Germinal center (tissue), 1 donor: ENCODE measurements at regions not wholly inside any gene's neighbourhood (a gene's known extent, or its start where the extent isn't known, plus 50 kb on each side); places are given as distances from the start of the nearest gene placed in this dataset.
"Not testable (repeated sequence)": the region's sequence is repeated elsewhere in the genome, so short reads cannot be mapped to it uniquely, and the experiment has no call there.

Experiments used
- DNase-seq: peaks from one replicate; pipeline ENCODE4 v3.0.0; 2012; ENCODE audit warnings: mixed read lengths, low spot score

DNA sequence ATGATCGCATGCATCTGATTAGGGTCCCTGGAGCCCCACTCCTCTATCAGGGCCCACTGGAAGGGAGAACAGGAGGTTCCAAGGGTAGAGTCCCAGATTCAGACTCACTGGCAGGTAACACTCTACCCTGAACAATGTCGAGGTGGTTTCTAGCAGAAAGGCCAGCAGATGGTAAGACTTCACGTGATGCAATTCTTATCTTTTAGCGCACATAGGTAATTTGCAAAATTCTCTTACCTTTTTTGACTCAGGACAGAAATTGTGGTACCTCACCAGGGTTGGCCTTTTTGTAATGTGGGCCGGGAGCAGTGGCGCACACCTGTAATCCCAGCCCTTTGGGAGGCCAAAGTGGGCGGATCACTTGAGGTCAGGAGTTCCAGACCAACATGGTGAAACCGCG is 228.1 kb upstream of the JARID2 start:
- DNase-seq = no peak

DNA sequence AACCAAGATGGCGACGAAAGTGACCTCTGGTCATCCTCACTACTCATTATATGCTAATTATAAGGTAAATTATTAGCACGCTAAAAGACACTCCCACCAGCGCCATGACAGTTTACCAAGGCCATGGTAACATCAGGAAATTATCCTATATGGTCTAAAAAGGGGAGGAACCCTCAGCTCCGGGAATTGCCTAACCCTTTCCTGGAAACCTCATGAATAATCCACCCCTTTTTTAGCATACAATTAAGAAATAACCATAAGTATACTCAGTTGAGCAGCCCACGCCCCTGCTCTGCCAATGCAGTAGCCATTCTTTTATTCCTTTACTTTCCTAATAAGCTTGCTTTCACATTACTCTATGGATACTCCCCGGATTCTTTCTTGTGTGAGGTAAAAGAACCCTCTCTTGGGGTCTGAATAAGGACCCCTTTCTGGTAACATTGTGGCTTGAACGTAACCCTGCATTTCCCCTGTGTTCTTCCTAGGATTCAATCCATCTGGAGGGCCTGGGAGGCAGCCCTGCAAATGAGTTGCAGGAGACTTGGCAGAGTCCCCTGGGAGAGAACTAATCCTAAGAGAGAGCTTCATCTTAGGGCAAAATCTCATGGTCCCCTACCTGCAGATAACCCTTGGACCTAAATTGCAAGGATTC is 225.6 kb upstream of the JARID2 start:
- DNase-seq = no peak

- no peak for DNase-seq
These were observed 224.8 kb upstream of the JARID2 start for GRCh38 chr6:15021074-15021473.

- not testable (repeated sequence) for DNase-seq
These were observed 222.9 kb upstream of the JARID2 start for GRCh38 chr6:15023018-15023417.

DNA sequence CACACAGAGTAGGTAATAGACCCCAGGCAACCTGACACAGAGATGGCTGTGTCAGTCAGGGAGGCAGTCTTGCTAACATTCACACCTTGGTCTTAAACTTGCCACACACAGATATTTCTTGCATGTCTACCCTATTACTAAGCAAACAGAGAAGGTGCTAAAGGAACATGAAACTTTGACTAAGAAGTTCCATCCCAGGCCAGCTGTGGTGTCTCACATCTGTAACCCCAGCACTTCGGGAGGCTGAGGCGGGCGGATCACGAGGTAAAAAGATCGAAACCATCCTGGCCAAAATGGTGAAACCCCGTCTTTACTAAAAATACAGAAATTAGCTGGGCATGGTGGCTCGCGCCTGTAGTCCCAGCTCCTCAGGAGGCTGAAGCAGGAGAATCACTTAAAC is 222.4 kb upstream of the JARID2 start:
- no peak for DNase-seq

- DNase-seq = no peak
These were observed 220.4 kb upstream of the JARID2 start for GRCh38 chr6:15025446-15025845.

GRCh38 chr6:15026832-15027231 is 219.0 kb upstream of the JARID2 start:
- no peak for DNase-seq

DNA sequence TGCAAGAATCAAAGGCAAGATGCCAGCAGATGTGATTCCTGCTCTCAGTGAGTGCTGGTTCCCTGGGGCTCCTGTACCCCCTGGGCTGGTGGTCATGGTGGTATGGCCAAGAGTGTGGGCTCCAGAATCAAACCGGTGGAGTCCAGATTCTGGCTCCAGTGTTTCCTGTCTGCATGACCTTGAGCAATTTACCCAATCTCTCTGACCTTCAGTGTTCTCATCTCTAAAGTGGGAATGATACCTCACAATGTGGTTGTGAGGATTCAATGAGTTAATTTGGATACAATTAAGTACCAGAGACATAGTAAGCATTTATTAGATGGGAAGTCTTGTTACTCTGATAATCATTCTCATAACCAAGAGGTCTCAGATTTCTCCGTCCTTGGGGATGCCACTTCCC is 218.4 kb upstream of the JARID2 start:
- no peak for DNase-seq

DNA sequence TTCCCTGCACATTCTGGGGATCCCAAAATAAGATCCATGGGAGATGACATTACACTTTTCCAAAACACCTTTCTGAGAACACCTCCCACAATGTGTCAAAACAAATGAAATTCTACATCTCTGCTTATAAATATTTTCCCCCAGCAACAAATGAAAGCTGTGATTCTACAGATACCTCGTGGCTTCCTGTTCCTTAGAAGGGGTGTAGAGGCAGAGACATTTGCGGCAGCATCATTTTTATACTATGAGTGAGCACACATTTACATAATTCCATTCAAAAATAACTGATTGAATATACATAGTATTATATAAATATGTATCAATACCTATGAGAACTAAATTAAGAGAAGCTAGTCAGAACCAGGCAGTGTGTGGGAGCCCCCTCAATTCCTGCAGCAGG is 213.9 kb upstream of the JARID2 start:
- no peak for DNase-seq

GRCh38 chr6:15033850-15034203 is 212.0 kb upstream of the JARID2 start:
- no peak for DNase-seq

DNA sequence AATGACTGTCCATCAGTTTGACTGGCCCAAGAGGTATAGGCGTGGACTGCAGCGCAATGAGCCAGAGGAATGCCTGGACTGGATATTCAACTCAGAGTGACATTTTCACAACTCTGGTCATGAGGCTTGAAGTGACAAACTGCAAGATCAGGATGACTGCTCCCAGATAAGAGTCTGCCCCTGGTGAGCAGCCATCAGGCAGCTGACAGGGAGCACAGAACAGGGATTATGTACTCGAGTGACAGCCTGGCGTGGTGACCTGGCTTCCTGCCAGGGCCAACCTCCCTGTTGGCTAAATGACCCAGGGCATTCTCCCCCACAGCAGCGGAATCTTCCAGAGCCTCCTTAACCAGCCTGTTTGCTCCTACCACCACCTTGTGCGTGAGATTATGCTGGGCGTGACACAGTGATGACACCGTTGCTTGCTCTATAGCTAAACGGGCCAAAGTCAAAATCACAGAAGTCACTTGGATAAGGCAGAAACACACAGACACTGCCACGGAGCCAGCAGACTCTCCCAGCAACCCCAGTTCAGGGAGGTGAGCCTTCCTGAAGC is 209.1 kb upstream of the JARID2 start:
- DNase-seq = no peak

- no peak for DNase-seq
These were observed 208.6 kb upstream of the JARID2 start for GRCh38 chr6:15037253-15037652.

DNA sequence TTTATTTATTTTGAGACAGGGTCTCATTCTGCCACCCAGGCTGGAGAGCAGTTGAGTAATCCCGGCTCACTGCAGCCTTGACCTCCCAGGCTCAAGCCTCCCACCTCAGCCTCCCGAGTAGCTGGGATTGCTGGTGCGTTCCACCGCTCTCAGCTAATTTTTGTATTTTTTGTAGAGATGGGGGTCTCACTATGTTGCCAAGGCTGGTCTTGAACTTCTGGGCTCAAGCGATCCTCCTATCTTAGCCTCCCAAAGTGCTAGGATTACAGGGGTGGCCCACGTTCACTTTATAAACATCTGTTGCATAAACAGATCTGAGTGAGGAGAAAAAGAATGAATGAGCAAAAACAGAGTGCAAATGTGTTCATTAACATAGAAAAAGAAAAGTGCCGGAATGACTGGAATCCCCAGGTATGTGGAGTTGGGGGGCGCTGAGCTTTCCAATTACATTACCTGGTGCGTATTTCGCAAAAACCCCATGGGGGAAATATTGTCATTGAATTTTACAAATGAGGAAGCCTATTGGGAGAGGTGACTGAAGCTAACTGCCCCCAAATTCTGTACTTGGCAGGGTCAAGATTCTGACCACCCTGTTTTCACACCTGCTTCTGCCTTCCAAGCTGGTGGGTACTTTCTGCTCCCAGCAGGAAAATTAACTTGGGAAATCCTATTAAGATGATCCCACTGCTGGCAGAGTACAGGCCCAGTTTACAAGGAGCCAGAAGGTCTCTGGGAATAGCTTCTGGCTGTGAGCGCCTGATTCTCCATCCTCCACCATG is 207.7 kb upstream of the JARID2 start:
- DNase-seq = no peak

- no peak for DNase-seq
These were observed 206.7 kb upstream of the JARID2 start for GRCh38 chr6:15039136-15039535.

GRCh38 chr6:15042938-15043337 is 202.9 kb upstream of the JARID2 start:
- DNase-seq = no peak

- no peak for DNase-seq
These were observed 201.6 kb upstream of the JARID2 start for GRCh38 chr6:15044146-15044882.

GRCh38 chr6:15044948-15045347 is 200.9 kb upstream of the JARID2 start:
- no peak for DNase-seq

DNA sequence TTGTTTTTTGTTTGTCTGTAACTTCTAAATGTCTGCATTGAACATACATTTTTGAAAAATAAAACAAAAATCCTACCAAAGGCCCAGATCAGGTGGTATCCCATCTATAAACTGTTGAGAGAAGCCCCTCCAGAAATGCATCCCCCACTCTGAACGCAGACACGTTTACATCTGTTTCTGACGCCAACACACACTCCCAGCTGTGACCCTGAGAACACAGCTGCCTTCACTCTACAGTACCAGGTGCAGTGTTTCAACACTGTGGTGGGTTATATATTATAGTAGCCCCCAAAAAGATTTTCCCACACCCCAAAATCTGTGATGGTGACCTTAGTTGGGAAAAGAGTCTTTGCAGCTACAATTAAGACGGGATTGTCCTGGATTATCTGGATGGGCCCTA is 199.1 kb upstream of the JARID2 start:
- DNase-seq = no peak

- no peak for DNase-seq
These were observed 197.5 kb upstream of the JARID2 start for GRCh38 chr6:15048367-15048766.

DNA sequence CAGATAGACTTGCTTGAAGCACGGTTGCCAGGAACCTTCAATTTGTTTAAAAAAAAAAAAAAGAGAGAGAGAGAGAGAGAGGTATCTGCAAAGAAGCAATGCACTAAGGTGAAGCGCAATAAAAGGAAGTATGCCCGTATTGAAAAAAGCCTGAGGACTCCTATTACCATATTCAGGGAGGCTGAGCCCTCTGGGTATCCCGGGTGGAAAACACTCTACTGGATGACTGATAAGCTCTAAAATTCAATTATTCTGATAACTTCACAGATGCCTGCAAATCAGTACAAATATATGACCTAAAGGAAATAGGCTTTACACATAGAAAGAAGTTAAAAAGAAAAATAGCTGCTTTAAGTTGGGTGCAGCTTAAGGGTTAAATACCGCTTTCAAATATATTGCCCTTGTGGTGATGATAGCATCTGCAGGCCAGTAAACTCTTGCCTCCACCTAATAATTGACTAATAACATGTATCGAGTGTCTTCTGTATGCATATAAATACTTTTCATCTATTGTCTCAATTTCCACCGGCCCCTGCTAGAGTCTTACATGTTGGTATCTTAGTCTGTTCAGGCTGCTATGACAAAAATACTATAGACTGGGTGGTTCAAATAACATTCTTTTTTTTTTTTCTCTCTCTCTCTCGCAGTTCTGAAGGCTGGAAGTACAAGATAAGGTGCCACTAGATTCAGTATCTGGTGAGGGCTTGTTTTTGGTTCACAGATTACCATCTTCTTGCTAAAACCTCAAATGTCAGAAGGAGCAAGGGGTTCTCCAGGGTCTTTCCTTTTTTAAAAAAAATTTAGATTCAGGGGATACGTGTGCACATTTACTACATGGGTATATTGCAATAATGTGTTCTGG is 187.4 kb upstream of the JARID2 start:
- no peak for DNase-seq

DNA sequence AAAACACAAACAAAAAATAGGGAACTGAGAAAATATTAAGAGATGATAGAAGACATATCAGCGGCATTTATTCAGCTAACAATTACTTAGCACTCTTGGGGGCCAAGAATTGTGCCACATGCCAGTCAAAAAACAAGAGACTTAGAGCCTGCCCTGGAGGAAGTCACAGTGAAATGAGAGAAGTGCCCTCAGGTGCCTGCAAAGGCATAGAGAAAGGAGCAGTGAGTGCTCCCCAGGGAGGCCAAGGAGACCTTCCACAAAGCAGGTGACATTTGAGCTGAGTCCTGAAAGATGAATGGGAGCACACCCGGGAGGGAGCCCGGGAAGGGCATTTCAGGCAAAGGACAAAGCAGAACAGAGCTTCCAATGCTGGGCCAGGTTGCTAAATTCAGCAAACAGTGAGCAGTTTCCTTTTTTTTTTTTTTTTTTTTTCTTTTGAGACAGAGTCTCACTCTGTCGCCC is 184.7 kb upstream of the JARID2 start:
- DNase-seq = no peak
